Epithelial cell of prostate (primary cell): ENCODE measurements at regions not wholly inside any gene's neighbourhood (a gene's known extent, or its start where the extent isn't known, plus 50 kb on each side); places are given as distances from the start of the nearest gene placed in this dataset.

Experiments used
- DNase-seq: peaks from one replicate; pipeline ENCODE4 v3.0.0-alpha.2; 2011; ENCODE audit warnings: low read depth, low spot score
- H3K27ac ChIP-seq: fragments of 450-650 bp; 2 replicates; pipeline ENCODE4 v1.5.1; 2017; ENCODE audit warnings: mild to moderate bottlenecking

DNA sequence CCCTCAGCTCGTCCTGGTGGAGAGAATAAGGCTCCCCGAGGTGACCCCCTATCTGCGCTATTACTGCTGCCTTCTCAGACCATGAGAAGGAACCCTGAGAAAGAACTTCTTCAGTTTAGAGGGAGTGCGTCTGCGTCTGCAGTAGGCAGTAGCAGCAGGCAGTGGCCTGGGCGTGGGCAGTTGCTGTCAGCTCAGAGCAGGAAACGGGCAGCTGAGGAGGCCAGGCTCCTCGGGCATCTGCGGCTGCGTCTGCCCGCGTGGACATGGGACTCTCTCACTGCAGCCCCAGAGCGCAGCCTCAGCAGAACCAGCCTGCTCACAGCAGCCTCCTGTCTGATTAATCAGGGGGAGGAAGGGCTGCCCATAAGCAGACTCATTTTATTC is 49.8 kb upstream of the FCN1 start:
- no peak overlapping the region for H3K27ac ChIP-seq
- DNase-seq, result no peak

DNA sequence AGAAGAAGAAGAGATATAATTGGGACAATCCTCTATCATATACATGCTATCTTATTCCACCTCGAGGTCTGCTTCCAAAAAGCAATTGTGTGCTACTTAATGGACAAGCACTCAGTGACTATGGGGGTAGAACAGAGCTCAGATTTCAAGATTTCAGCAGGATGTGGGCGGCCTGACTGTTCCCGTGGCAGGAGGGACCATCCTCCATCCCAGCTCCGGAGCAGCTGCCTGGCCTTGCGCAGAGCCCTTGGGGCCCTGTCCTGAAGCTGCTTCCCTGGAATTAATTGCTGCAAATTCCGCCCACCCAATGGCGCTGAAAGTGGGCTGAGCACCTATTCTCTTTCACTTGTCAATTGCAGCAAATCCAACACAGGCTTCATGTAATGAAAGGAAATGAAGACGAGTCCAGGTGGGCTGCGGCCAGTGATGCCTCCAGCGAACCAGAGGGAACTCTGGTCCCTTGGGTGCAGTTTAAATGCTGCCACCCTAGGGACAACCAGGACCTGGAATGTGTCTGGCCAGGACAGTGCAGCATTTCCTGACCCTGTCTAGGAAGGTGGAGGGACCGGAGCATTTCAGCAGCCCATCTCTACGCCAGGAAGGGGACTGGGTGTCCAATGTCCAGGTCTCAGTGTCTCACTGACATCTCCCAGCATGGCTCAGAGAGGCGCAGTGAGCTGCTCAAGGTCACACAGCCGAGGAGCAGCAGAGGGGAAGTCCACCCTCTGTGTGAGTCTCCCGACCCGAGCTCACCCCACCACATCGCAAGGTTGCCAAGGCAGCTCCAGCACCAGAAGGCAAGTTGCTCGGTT is 50.5 kb upstream of the FCN1 start:
- no peak overlapping the region for H3K27ac ChIP-seq
- no peak for DNase-seq

DNA sequence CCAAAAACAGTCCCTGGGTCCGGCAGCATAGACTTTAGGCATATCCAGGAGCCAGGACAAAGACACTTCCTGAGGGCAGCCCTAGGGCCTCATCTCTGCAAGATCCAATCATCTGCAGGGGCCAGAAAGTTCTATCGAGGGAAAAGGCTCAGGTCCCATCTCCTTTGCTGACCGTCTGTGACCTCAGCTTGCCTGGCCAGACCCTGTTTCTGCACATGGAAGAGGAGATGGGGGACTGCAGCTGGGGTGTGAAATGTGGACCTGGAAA is 51.0 kb upstream of the FCN1 start:
- H3K27ac ChIP-seq, result no peak overlapping the region
- DNase-seq, result no peak

DNA sequence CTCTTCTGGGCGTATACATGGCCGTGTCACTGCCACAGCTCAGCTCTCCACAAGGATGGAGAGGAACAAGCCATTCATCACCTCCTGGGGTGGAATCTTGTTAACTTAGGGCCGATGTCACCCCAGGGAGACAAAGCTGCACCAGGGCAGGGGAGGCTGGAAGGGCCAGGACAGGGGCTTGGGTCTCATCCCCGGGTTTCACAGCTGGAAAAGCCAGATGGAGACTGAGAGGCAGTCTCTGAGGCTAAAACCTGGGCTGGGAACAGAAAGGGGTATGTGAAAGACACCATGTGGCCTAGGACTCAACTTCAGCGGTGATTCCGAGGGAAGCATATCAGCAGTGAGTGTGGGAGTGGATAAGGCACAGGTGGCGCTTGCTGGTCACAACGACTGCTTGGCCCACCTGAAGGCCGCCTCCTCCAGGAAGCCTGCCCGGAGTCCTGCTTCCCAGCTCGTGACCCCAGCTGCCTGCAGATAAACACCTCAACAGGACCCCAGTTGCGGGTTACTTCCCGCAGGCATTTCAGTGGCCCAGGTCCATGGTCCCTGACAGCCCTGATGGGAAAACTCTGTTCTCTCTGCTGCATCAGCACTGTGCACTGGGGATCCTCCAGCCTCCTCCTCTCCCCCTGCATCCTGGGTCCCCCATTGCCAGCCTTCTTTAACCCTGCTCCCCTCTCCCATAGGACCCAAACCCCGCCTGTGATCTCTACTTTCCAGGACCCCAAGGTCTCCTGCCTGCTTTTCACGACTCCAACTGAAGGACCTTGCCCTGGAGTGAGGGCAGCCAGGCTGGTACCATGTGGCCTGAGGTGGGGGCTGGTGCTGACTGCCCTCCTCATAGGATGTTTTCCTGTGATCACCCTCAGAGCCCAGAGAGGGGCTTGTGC is 51.7 kb upstream of the FCN1 start:
- no peak overlapping the region for H3K27ac ChIP-seq
- no peak for DNase-seq

DNA sequence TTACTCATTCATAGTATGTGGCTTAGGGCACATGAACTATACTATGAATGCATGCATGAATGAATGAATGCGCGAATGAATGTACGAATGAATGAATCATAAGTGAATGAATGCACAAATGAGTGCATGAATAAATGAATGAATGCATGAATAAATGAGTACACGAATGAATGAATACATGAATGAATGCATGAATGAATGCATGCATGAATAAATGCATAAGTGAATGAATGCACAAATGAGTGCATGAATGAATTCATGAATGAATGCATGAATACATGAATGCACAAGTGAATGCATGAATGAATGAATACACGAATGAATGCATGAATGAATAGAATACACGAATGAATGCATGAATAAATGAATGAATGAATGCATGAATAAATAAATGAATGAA is 52.5 kb upstream of the FCN1 start:
- no peak for DNase-seq
- H3K27ac ChIP-seq, result no peak overlapping the region

DNA sequence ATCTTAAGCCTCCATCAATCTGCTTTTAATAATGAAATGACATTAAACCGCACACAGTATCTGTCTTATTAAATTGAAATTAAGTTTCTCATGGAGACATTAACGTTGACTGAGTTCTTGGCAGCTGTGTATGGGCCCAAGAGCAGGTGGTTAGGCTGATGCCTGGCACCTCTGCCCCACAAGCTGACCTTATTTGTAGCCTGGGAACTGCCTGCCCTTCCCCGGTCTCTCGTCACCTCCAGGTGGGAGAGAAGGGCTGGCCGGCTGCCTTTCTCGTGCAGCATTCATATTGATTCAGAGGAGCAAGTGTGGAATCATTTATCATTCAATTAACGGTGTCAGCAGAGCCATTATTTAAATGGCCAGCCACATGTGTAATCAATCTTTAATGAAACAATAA is 53.0 kb upstream of the FCN1 start:
- DNase-seq, result no peak
- no peak overlapping the region for H3K27ac ChIP-seq

DNA sequence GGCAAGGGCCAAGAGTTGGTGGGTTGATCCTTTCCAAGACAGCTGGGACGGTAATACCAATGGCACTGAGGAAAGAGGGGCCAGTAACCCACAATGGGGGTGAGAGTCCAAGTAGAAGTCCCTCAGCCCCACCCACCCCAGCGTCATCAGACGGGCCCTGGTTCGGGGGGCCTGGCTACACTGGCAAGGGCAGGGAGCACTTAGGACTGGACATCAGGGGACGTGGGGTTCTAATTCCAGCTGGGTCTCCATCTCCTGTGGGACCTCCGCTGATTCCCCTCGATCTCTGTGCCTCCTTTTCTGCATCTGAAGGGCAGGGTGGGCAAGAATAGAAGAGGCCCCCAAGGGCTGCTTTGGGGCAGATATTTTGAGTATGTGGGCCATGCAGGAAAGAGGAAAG is 53.5 kb upstream of the FCN1 start:
- no peak overlapping the region for H3K27ac ChIP-seq
- DNase-seq, result no peak

DNA sequence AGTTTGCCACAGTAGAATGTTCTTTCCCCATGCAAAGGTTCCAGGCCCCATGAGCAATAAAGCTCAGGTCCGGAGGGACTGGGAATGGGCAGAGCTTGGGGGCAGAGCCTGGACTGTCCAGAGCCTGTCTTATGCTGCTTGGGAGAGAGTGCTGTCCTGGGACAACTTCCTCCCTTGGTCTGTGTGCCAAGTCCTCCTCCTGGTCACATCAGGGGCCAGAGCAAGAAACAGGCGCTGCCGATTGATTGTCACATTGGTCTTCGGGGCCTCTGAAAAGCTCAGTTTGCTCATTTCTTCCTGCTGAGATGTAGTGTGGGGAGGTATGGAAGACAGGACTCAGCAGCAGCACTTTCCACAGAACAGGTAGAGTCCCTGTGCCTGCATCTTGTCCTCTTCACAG is 54.0 kb upstream of the FCN1 start:
- no peak for DNase-seq
- H3K27ac ChIP-seq, result no peak overlapping the region

DNA sequence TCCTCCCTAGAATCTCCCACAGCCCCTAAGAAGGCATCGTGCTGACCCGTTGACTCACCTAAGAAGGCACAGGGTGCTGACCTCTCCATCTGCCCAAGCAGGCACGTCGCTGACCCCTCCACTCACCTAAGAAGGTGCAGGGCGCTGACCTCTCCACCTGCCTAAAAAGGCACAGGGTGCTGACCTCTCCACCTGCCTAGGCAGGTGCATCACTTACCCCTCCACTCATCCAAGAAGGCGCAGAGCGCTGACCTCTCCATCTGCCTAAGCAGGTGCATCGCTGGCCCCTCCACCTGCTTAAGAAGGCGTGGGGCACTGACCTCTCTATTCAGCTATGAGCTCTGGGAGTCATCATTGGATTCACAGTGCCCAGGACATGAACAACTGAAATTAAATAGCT is 54.4 kb upstream of the FCN1 start:
- no peak for DNase-seq
- no peak overlapping the region for H3K27ac ChIP-seq

DNA sequence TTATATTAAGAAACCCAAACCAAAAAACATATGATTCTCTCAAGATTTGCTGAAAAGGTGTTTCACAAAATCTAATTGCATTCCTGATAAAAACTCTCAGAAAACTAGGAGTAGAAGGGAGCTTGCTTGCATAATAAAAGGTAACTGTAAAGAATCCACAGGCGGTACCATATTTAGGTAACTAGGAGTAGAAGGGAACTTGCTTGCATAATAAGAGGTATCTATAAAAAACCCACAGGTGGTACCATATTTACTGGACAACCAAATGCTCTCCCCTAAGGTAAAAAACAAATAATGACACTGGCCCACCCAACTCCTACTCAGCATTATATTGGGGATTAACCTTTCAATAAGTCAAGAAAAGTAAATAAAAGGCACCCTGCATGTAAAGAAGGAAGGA is 57.5 kb upstream of the FCN1 start:
- H3K27ac ChIP-seq, result no peak overlapping the region
- no peak for DNase-seq

DNA sequence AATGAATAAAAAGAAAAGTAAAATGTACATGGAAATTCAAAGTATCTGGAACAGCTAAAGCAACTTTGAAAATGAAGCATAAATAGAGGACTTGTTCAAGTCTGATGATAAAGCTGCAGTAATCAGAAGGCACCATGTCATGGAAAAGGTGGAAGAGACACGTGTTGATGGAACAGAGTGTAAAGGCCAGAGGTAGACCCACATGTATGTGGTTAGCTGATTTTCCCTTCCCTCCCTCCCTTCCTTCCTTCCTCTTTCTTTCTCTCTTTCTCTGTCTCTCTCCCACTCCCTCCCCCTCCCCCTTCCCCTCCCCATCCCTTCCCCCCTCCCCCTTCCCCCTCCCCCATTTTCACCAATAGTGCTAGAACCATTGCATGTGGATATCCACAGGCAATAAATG is 58.7 kb upstream of the FCN1 start:
- no peak overlapping the region for H3K27ac ChIP-seq
- no peak for DNase-seq

DNA sequence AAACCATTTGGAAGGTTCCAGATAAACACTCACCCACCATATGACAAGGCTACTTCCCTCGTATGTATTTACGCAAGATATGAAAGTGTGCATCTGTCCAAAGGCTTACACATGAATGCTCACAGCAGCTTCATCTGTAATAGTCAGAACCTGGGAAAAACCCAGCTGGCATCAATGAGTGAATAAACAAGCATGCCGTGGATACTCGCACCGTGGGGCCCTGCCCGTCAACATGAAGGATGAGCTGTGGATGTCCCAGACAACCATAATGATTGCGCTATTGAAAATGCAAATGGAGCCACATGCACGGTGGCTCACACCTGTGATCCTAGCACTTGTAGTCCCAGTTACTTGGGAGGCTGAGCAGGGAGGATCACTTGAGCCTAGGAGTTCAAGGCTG is 60.6 kb upstream of the FCN1 start:
- H3K27ac ChIP-seq, result no peak overlapping the region
- DNase-seq, result no peak

DNA sequence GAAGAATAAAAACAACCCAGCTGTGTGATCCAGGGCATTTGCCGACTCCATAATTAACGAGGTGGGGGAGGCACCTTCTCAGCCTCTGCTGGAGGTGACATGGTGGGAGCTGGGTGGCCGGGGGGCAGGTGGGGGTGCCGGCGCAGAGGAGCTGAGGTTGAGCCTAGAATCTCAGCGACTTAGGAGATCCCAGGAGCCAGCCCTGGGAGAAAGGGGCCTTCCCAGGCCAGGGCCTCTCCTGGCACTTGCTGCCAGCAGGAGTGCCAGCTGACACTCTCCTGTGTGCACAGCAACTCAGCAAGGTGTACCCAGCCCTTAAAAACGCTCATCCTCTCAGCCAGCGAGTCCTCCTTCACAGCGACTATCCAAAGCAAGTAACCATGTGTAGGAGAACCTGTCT is 62.8 kb upstream of the FCN1 start:
- no peak overlapping the region for H3K27ac ChIP-seq
- DNase-seq, result no peak

DNA sequence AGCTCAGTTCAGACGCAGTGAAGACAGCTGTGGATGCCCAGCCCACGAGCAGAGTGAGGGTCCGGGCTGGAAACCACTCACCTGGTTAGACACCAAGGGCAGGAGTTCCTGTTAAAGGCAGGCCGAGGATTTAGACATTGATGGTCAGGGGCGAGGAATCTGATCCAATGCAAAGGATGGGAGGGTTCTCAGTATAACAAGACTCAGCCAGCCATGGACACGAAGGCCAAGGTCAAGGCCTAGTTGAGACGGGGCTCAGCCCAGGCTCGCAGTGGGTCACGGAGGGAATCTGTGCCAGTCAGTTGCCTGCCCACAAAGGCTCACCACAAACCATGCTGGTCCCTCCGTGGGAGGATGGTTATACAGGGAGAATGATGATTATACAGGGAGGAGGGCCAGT is 63.3 kb upstream of the FCN1 start:
- no peak for DNase-seq

DNA sequence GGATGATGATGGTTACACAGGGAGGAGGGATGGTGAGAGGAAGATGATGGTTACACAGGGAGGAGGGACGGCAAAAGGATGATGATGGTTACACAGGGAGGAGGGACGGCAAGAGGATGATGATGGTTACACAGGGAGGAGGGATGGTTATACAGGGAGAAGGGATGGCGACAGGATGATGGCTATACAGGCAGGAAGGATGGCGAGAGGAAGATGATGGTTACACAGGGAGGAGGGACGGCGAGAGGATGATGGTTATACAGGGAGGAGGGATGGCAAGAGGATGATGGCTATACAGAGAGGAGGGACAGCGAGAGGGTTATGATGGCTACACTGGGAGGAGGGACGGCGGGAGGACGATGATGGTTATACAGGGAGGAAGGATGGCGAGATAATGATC is 64.1 kb upstream of the FCN1 start:
- no peak for DNase-seq
- no peak overlapping the region for H3K27ac ChIP-seq

More for the DNA sequence above, 63.3 kb upstream of the FCN1 start:
- H3K27ac ChIP-seq, result no peak overlapping the region

DNA sequence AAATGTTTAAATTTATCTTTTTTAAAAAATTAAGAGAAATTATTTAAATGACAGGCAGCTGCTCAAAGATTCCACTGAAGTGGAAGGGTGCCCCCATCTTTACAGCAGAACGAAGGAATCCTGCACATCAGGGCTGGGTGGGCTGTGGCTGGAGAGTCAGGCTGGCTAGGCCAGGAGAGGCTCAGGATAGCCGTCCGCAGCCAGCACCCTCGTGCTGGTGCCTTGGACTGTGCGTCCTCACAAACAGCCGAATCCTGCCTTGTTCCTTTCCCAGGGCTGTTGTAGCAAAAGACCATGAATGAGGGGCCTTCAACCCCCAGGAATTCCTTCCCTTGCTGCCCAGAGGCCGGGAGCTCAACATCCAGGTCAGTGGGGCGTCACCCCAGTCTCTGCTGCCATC is 64.6 kb upstream of the FCN1 start:
- no peak overlapping the region for H3K27ac ChIP-seq
- no peak for DNase-seq

DNA sequence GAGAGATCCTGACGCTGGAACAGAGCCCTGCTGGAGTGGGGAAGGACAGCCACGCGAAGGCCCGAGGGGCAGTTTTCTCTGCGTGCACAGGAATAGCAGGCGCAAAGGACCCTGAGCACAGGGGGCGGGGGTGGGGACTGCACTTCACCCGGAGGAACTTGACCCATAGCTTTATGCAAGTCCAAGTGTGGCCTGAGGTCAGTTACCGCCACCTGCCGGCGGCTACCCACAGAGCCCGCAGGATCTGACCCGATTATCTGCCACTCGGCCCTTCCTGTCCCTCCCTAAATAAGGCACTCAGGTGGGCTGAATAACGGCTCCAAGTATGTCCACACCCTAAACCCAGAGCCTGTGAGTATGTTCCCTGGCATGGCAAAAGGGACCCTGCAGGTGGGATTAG is 65.4 kb upstream of the FCN1 start:
- no peak overlapping the region for H3K27ac ChIP-seq
- no peak for DNase-seq

DNA sequence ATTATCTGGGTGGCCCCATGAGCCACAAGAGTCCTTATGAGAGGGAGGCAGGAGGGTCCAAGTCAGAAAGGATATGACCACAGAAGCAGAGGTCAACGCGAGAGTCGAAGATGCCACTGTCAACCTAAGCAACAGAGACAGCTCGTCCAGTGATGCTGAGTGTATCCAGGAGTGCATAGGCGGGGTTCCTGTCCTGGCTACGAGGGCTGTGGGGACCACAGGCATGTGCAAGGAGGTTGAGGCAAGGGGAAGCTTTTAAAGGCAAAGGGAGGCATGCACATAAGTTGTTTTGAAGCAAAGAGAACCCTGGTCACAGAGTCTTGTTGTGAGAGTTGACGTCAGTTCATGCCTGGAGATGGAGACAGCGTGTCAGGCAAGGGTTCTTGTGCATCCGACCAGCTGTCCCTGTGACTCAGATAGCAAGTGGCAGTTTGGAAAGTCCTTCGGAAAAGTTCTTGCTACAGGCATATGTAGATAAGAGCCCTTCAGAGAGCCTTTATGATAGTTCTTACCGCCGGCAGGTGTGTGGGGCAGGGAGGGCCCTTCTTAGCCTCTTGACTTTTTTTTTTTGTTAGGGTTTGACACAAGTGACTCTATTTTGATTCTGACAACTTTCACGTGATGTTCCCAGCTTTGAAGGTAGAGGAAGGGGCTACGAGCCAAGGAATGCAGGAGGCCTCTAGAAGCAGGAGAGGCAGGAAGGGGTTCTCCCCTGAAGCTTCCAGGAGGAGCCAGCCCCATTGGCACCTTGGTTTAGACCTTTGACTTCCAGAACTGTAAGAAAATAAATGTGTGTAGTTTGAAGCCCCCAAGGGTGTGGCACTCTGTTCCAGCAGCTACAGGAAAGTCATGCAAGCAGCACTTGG is 66.0 kb upstream of the FCN1 start:
- DNase-seq, result no peak
- H3K27ac ChIP-seq, result no peak overlapping the region

DNA sequence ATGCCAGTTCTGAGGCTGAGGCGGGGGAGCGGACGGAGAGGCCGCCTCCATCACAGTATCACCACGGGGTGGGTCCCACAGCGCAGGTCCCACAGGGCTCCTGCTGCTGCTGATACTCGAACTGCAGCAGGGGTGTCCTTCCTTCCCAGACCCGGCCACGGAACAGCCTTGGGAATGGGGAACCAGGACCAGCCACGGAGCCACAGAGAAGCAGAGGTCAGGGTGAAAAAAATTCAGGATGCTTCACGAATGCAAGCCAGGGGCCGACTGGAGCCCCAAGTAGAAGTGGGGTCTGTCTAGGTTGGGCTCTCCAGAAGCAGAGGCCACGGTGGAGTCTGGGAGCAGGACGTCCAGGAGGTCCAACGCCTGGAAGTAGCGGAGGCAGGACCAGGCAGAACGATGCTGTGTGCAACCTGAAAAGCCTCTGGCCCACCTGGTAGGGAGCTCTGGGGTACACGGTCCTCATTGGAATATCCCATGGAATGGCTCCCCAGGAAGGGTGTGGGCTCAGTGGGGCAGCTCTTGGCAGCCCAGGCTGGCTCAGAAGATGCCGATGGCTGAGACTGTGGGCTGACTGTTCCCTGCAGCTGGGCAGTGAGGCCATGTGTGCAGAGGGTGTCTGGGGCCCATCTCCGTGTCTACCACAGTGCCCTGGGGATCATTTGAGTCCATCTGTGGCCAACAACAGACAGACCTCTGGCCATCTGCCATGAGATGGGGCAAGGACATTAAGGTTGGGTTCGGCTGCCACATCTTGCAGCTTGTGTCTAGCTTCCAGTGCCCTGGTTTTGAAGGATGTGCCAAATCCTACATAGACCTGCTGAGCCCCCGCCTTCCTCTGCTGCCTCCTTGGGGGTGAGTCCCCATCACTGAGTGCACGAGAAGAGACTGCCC is 66.9 kb upstream of the FCN1 start:
- DNase-seq, result no peak
- no peak overlapping the region for H3K27ac ChIP-seq

DNA sequence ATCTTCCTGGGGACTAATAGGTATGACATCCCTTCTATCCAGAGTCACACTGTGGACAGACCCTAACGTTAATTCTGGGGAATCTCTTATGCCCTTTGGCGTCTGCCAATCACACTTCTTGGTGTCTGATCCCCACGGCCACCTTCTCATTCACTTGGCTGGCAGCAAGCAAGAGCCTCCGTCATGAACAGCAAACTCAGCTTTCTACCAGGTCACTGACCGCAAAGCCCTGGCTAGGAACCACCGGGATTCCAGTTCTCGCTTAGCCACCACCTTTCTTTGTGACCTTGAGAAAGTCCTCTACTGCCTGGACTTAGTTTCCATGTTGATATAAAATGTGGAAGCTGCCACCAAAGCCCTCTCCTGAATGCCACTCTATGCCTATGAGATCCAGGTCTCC is 67.7 kb upstream of the FCN1 start:
- H3K27ac ChIP-seq, result no peak overlapping the region
- no peak for DNase-seq
